ENCODE measurements at regions not wholly inside any gene's neighbourhood (a gene's known extent, or its start where the extent isn't known, plus 50 kb on each side); places are given as distances from the start of the nearest gene placed in this dataset.
"Not testable (repeated sequence)": the region's sequence is repeated elsewhere in the genome, so short reads cannot be mapped to it uniquely, and the experiment has no call there.

GRCh38 chr4:167873496-167873895 lies 218.8 kb upstream of the ANXA10 start:
- Histone ChIP-seq H3F3A (ENCODE audit: low read depth) (no peaks in the 10 kb centered on the region), H3K36me3 (ENCODE audit: insufficient read depth, low read length) (no peaks in the 10 kb centered on the region), H3K9me2 (replicated peaks; ENCODE audit: low read depth, low read length) (no peaks in the 10 kb centered on the region), H4K20me1 (ENCODE audit: insufficient read depth, low read length, poor library complexity, severe bottlenecking) (no peaks in the 10 kb centered on the region), H3K4me3 (ENCODE audit: low read length, poor library complexity, severe bottlenecking) (no peak overlapping the region), H2AFZ (ENCODE audit: low read length) (no peak overlapping the region), H3K4me2 (ENCODE audit: low read depth, low read length, poor library complexity, severe bottlenecking) (no peak overlapping the region), H3K4me1 (ENCODE audit: insufficient read depth, low read length, poor library complexity, severe bottlenecking) (no peaks in the 10 kb centered on the region), H3K9me3 (ENCODE audit: insufficient read depth, low read depth, low read length) (no peaks in the 10 kb centered on the region), H3K27me3 (ENCODE audit: insufficient read depth, low read length, poor library complexity, severe bottlenecking) (no peaks in the 10 kb centered on the region), H3K9ac (ENCODE audit: low read depth, low read length, poor library complexity, severe bottlenecking) (no peak overlapping the region), H3K79me2 (ENCODE audit: insufficient read depth, low read length) (no peaks in the 10 kb centered on the region)
- TF ChIP-seq, protein P1, sequence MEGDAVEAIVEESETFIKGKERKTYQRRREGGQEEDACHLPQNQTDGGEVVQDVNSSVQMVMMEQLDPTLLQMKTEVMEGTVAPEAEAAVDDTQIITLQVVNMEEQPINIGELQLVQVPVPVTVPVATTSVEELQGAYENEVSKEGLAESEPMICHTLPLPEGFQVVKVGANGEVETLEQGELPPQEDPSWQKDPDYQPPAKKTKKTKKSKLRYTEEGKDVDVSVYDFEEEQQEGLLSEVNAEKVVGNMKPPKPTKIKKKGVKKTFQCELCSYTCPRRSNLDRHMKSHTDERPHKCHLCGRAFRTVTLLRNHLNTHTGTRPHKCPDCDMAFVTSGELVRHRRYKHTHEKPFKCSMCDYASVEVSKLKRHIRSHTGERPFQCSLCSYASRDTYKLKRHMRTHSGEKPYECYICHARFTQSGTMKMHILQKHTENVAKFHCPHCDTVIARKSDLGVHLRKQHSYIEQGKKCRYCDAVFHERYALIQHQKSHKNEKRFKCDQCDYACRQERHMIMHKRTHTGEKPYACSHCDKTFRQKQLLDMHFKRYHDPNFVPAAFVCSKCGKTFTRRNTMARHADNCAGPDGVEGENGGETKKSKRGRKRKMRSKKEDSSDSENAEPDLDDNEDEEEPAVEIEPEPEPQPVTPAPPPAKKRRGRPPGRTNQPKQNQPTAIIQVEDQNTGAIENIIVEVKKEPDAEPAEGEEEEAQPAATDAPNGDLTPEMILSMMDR (conservative IDR thresholded peaks at IDR 0.05; ENCODE audit: low read length), result no peak
- no peak for TF ChIP-seq EZH2phosphoT487 (IDR thresholded peaks at IDR 0.05; ENCODE audit: borderline replicate concordance)

GRCh38 chr4:167876091-167876490 lies 216.2 kb upstream of the ANXA10 start:
- H4K20me1 ChIP-seq (ENCODE audit: insufficient read depth, low read length, poor library complexity, severe bottlenecking); H3F3A ChIP-seq (ENCODE audit: low read depth); H3K4me2 ChIP-seq (ENCODE audit: low read depth, low read length, poor library complexity, severe bottlenecking); H3K4me1 ChIP-seq (ENCODE audit: insufficient read depth, low read length, poor library complexity, severe bottlenecking); H3K4me3 ChIP-seq (ENCODE audit: low read length, poor library complexity, severe bottlenecking); H2AFZ ChIP-seq (ENCODE audit: low read length); H3K27me3 ChIP-seq (ENCODE audit: insufficient read depth, low read length, poor library complexity, severe bottlenecking); H3K36me3 ChIP-seq (ENCODE audit: insufficient read depth, low read length); H3K9me2 ChIP-seq (replicated peaks; ENCODE audit: low read depth, low read length); H3K79me2 ChIP-seq (ENCODE audit: insufficient read depth, low read length); H3K9me3 ChIP-seq (ENCODE audit: insufficient read depth, low read depth, low read length); H3K9ac ChIP-seq (ENCODE audit: low read depth, low read length, poor library complexity, severe bottlenecking): not testable (repeated sequence)

GRCh38 chr4:167877826-167878225 lies 214.5 kb upstream of the ANXA10 start:
- H3K4me2 ChIP-seq (ENCODE audit: low read depth, low read length, poor library complexity, severe bottlenecking); H4K20me1 ChIP-seq (ENCODE audit: insufficient read depth, low read length, poor library complexity, severe bottlenecking); H3K27me3 ChIP-seq (ENCODE audit: insufficient read depth, low read length, poor library complexity, severe bottlenecking); H3K79me2 ChIP-seq (ENCODE audit: insufficient read depth, low read length); H3K9ac ChIP-seq (ENCODE audit: low read depth, low read length, poor library complexity, severe bottlenecking); H2AFZ ChIP-seq (ENCODE audit: low read length); H3K36me3 ChIP-seq (ENCODE audit: insufficient read depth, low read length); H3K9me2 ChIP-seq (replicated peaks; ENCODE audit: low read depth, low read length); H3F3A ChIP-seq (ENCODE audit: low read depth); H3K9me3 ChIP-seq (ENCODE audit: insufficient read depth, low read depth, low read length); H3K4me3 ChIP-seq (ENCODE audit: low read length, poor library complexity, severe bottlenecking); H3K4me1 ChIP-seq (ENCODE audit: insufficient read depth, low read length, poor library complexity, severe bottlenecking): not testable (repeated sequence)

DNA sequence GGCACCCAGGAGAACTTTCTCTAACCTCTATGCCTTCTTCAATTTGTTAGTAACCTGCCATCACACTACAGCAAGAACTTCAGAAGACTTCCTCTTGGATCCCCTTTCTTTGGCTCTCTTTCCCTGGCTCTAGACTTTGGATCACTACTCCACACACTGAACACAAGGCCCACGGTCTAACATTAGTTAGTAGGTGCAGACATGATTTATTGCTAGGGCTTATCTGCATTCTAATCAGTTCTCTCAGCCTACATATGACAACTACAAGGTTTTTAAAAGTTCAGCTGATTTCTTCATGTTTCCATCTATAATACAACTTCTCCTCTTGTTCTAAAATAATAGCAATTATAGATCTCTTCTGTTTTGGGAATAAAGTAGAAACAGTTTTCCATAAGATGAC lies 209.1 kb upstream of the ANXA10 start:
- no peak for TF ChIP-seq EZH2phosphoT487 (IDR thresholded peaks at IDR 0.05; ENCODE audit: borderline replicate concordance)
- TF ChIP-seq, protein P1 (conservative IDR thresholded peaks at IDR 0.05; ENCODE audit: low read length), result no peak
- H3K4me2 ChIP-seq (ENCODE audit: low read depth, low read length, poor library complexity, severe bottlenecking), result no peak overlapping the region
- no peaks in the 10 kb centered on the region for H3K9me2 ChIP-seq (replicated peaks; ENCODE audit: low read depth, low read length)
- H3K27me3 ChIP-seq (ENCODE audit: insufficient read depth, low read length, poor library complexity, severe bottlenecking), result no peaks in the 10 kb centered on the region
- no peak overlapping the region for H3K9ac ChIP-seq (ENCODE audit: low read depth, low read length, poor library complexity, severe bottlenecking)
- no peaks in the 10 kb centered on the region for H3K4me1 ChIP-seq (ENCODE audit: insufficient read depth, low read length, poor library complexity, severe bottlenecking)
- no peaks in the 10 kb centered on the region for H3K79me2 ChIP-seq (ENCODE audit: insufficient read depth, low read length)
- H3K4me3 ChIP-seq (ENCODE audit: low read length, poor library complexity, severe bottlenecking), result no peak overlapping the region
- H3K9me3 ChIP-seq (ENCODE audit: insufficient read depth, low read depth, low read length), result no peaks in the 10 kb centered on the region; the same call in 1 of the 2 replicates
- no peaks in the 10 kb centered on the region for H3K36me3 ChIP-seq (ENCODE audit: insufficient read depth, low read length)
- no peaks in the 10 kb centered on the region for H3F3A ChIP-seq (ENCODE audit: low read depth)
- H2AFZ ChIP-seq (ENCODE audit: low read length), result no peak overlapping the region
- H4K20me1 ChIP-seq (ENCODE audit: insufficient read depth, low read length, poor library complexity, severe bottlenecking), result no peaks in the 10 kb centered on the region
